ENCODE measurements at regions not wholly inside any gene's neighbourhood (a gene's known extent, or its start where the extent isn't known, plus 50 kb on each side); places are given as distances from the start of the nearest gene placed in this dataset.
"Not testable (repeated sequence)": the region's sequence is repeated elsewhere in the genome, so short reads cannot be mapped to it uniquely, and the experiment has no call there.

DNA sequence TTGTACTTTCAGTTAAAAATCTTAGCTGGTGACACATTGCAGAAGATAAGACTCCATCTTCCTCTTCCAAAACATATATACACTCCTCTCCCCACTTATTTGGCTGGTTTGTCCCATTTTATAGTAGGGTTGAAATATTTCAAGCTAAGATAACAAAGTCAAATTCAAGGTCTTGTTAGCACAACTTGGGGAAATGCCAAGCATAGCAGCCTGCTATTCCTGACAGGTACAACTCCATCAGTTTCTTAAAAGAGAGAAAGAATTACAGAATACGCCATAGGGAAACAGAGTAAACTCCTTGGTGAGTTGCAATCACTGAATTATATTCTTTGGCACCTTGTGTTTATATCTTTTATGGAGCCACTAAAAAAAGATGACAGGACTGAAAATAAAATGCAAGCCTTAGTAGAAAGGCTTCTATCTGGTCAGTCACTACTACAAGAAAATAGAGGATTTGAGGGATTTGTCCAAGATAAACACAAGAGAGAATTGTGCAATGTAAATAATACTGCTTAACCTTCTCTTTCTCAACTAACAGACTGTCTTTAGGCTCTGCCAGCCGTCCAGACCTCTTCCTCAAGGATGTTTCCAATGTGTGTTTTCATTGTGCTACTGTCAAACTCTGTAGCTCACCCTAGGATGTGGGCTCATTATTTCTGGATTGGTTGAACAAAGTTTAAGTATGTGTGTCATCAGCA, 170.3 kb downstream of the VEGFC start:
- TF ChIP-seq, protein P1, sequence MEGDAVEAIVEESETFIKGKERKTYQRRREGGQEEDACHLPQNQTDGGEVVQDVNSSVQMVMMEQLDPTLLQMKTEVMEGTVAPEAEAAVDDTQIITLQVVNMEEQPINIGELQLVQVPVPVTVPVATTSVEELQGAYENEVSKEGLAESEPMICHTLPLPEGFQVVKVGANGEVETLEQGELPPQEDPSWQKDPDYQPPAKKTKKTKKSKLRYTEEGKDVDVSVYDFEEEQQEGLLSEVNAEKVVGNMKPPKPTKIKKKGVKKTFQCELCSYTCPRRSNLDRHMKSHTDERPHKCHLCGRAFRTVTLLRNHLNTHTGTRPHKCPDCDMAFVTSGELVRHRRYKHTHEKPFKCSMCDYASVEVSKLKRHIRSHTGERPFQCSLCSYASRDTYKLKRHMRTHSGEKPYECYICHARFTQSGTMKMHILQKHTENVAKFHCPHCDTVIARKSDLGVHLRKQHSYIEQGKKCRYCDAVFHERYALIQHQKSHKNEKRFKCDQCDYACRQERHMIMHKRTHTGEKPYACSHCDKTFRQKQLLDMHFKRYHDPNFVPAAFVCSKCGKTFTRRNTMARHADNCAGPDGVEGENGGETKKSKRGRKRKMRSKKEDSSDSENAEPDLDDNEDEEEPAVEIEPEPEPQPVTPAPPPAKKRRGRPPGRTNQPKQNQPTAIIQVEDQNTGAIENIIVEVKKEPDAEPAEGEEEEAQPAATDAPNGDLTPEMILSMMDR (IDR thresholded peaks at IDR 0.05; ENCODE audit: low read length, missing control alignments): no peak
- H3K4me3 ChIP-seq (replicated peaks; ENCODE audit: low read depth, low read length): no peak overlapping the region
- DNase-seq (ENCODE audit: low read depth): peak; percentile 77

DNA sequence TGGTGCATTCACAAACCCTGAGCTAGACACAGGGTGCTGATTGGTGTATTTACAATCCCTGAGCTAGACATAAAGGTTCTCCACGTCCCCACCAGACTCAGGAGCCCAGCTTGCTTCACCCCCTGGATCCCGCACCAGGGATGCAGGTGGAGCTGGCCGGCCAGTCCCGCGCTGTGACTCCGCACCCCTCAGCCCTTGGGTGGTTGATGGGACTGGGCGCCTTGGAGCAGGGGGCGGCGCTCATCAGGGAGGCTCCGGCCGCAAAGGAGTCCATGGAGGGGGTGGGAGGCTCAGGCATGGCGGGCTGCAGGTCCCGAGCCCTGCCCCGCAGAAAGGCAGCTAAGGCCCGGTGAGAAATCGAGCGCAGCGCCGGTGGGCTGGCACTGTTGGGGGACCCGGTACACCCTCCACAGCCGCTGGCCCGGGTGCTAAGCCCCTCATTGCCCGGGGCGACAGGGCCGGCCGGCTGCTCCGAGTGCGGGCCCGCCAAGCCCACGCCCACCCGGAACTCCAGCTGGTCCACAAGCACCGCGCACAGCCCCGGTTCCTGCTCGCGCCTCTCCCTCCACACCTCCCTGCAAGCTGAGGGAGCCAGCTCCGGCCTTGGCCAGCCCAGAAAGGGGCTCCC, 167.6 kb downstream of the VEGFC start:
- not testable (repeated sequence) for DNase-seq (ENCODE audit: low read depth); H3K4me3 ChIP-seq (replicated peaks; ENCODE audit: low read depth, low read length)

DNA sequence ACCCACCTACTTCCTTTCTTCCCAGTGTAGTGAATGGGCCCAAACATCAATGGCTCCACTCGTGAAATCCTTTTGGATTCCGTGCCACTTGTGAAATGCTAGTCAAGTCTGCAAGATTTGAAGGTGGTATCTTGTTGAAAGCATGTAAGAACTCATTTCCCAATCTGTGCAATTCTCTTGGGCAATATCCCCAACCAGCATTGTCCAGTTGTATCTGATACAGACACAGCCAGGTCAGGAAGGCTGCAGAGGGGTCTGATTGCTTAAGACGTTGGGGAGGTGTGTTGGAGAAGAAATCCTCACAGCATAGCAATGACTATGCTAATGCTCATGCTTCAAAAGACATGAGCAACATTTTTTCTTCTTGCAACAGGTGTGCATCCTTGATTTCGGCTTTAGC, 164.8 kb downstream of the VEGFC start:
- TF ChIP-seq, protein P1 (IDR thresholded peaks at IDR 0.05; ENCODE audit: low read length, missing control alignments): no peak

DNA sequence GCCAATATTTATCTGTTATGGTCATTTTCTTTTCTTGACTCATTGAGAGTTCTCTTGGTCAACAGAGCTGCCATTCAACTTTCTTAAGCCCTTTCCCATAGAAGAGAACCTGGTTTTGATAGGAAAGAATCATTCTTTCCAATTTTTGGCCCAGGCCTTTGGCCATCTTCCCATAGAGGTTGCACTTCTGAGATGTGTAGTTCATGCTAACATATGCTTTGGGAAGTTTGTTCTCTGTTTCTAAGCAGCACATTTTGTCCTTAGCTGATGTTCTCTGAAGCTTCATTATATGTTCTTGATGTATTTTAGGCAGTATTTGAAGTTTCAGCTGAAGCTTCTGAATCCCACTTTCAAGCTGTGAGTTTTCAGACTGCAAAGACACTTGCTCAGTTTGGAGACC, 161.1 kb downstream of the VEGFC start:
- no peak overlapping the region for H3K4me3 ChIP-seq (replicated peaks; ENCODE audit: low read depth, low read length)
- TF ChIP-seq, protein P1 (IDR thresholded peaks at IDR 0.05; ENCODE audit: low read length, missing control alignments): no peak
- DNase-seq (ENCODE audit: low read depth): no peak

More for the DNA sequence above, 164.8 kb downstream of the VEGFC start:
- no peak for DNase-seq (ENCODE audit: low read depth)
- H3K4me3 ChIP-seq (replicated peaks; ENCODE audit: low read depth, low read length): no peak overlapping the region
